Activated naive CD4-positive, alpha-beta T cell treated with anti-CD3 and anti-CD28 coated beads, Interleukin-2, amount 50 U/mL, for 16 hours (primary cell): ENCODE measurements at regions not wholly inside any gene's neighbourhood (a gene's known extent, or its start where the extent isn't known, plus 50 kb on each side); places are given as distances from the start of the nearest gene placed in this dataset.

Experiments used
- DNase-seq: peaks from one replicate; pipeline ENCODE4 v3.0.0-alpha.2; 2020

GRCh38 chr18:73913505-73913904, 234.1 kb downstream of the FBXO15 start:
- no peak for DNase-seq

GRCh38 chr18:73908323-73908722, 239.3 kb downstream of the FBXO15 start:
- no peak for DNase-seq

GRCh38 chr18:73901566-73901965, 246.1 kb downstream of the FBXO15 start:
- no peak for DNase-seq

- DNase-seq = no peak
These were observed 246.5 kb downstream of the FBXO15 start for GRCh38 chr18:73901151-73901550.

GRCh38 chr18:73900106-73900835, 247.4 kb downstream of the FBXO15 start:
- no peak for DNase-seq

- no peak for DNase-seq
These were observed 250.1 kb downstream of the FBXO15 start for GRCh38 chr18:73897517-73897916.

- DNase-seq = no peak
These were observed 250.9 kb downstream of the FBXO15 start for GRCh38 chr18:73896685-73897084.

GRCh38 chr18:73895701-73896100, 251.9 kb downstream of the FBXO15 start:
- no peak for DNase-seq

- DNase-seq = no peak
These were observed 253.8 kb downstream of the FBXO15 start for GRCh38 chr18:73893880-73894279.

GRCh38 chr18:73891572-73892421, 255.8 kb downstream of the FBXO15 start:
- DNase-seq = no peak

- no peak for DNase-seq
These were observed 259.1 kb downstream of the FBXO15 start for GRCh38 chr18:73888565-73888964.

- DNase-seq = no peak
These were observed 259.8 kb downstream of the FBXO15 start for GRCh38 chr18:73887801-73888200.

- DNase-seq = no peak
These were observed 262.8 kb downstream of the FBXO15 start for GRCh38 chr18:73884868-73885267.

GRCh38 chr18:73881396-73881917, 266.2 kb downstream of the FBXO15 start:
- DNase-seq = no peak

- DNase-seq = no peak
These were observed 267.2 kb downstream of the FBXO15 start for GRCh38 chr18:73880387-73880786.

GRCh38 chr18:73879766-73880165, 267.9 kb downstream of the FBXO15 start:
- no peak for DNase-seq

- no peak for DNase-seq
These were observed 268.3 kb downstream of the FBXO15 start for GRCh38 chr18:73879328-73879727.

- DNase-seq = no peak
These were observed 278.5 kb downstream of the FBXO15 start for GRCh38 chr18:73869182-73869581.

GRCh38 chr18:73861771-73862170, 285.9 kb downstream of the FBXO15 start:
- no peak for DNase-seq

- no peak for DNase-seq
These were observed 287.7 kb downstream of the FBXO15 start for GRCh38 chr18:73859837-73860397.

- DNase-seq = no peak
These were observed 294.7 kb downstream of the FBXO15 start for GRCh38 chr18:73852789-73853549.

- no peak for DNase-seq
These were observed 296.9 kb downstream of the FBXO15 start for GRCh38 chr18:73850782-73851181.

- DNase-seq = no peak
These were observed 299.0 kb downstream of the FBXO15 start for GRCh38 chr18:73848656-73849055.
